H9 (cell line): ENCODE measurements at regions not wholly inside any gene's neighbourhood (a gene's known extent, or its start where the extent isn't known, plus 50 kb on each side); places are given as distances from the start of the nearest gene placed in this dataset.

ENCODE experiments used
- DNase-seq: peaks from one replicate; pipeline ENCODE4 v3.0.0-alpha.2; 2017
- H2AFZ ChIP-seq: one replicate; pipeline ENCODE4 v1.6.1; 2013; ENCODE audit warnings: mild to moderate bottlenecking, low read length, control low read depth, moderate library complexity
- H2AK5ac ChIP-seq: 2 replicates; pipeline ENCODE4 v1.6.1; 2013; ENCODE audit warnings: low read length, control low read depth, mixed read lengths; ENCODE audit not compliant: insufficient read length
- H2BK120ac ChIP-seq: one replicate; pipeline ENCODE4 v1.6.1; 2013; ENCODE audit warnings: low read depth, mild to moderate bottlenecking, low read length, control low read depth, inconsistent platforms; ENCODE audit not compliant: poor library complexity, severe bottlenecking
- H2BK12ac ChIP-seq: 2 replicates; pipeline ENCODE4 v1.6.1; 2013; ENCODE audit warnings: low read length, control low read depth, mixed read lengths, low read depth; ENCODE audit not compliant: insufficient read length
- H2BK15ac ChIP-seq: 2 replicates; pipeline ENCODE4 v1.6.1; 2013; ENCODE audit warnings: low read depth, low read length, control low read depth
- H2BK20ac ChIP-seq: one replicate; pipeline ENCODE4 v1.6.1; 2013; ENCODE audit warnings: low read depth, mild to moderate bottlenecking, low read length, control low read depth, inconsistent platforms; ENCODE audit not compliant: poor library complexity, severe bottlenecking
- H2BK5ac ChIP-seq: 2 replicates; pipeline ENCODE4 v1.6.1; 2013; ENCODE audit warnings: low read length, control low read depth, mixed read lengths; ENCODE audit not compliant: insufficient read length
- H3K14ac ChIP-seq: 2 replicates; pipeline ENCODE4 v1.6.1; 2013; ENCODE audit warnings: low read length, control low read depth; ENCODE audit not compliant: insufficient read depth
- H3K18ac ChIP-seq: 2 replicates; pipeline ENCODE4 v1.6.1; 2013; ENCODE audit warnings: low read depth, mild to moderate bottlenecking, mixed read lengths, low read length, control low read depth; ENCODE audit not compliant: insufficient read length
- H3K23ac ChIP-seq: 2 replicates; pipeline ENCODE4 v1.6.1; 2013; ENCODE audit warnings: low read length, control low read depth, mixed read lengths, low read depth; ENCODE audit not compliant: insufficient read length
- H3K23me2 ChIP-seq: 2 replicates; pipeline ENCODE4 v1.6.1; 2013; ENCODE audit warnings: low read depth, mild to moderate bottlenecking, mixed read lengths, low read length, control low read depth; ENCODE audit not compliant: insufficient read length, poor library complexity, severe bottlenecking
- H3K27ac ChIP-seq: 2 replicates; pipeline ENCODE4 v1.5.1; 2013; ENCODE audit warnings: low read length, control low read depth, mixed read lengths, low read depth; ENCODE audit not compliant: insufficient read length
- H3K27me3 ChIP-seq: 2 replicates; pipeline ENCODE4 v1.6.1; 2013; ENCODE audit warnings: low read length, control low read depth, inconsistent platforms; ENCODE audit not compliant: insufficient read depth
- H3K4ac ChIP-seq: 2 replicates; pipeline ENCODE4 v1.6.1; 2013; ENCODE audit warnings: low read depth, mild to moderate bottlenecking, control low read depth, inconsistent platforms, low read length, moderate library complexity
- H3K4me1 ChIP-seq: 2 replicates; pipeline ENCODE4 v1.6.1; 2013; ENCODE audit warnings: low read length, control low read depth, inconsistent platforms; ENCODE audit not compliant: insufficient read depth
- H3K4me2 ChIP-seq: 2 replicates; pipeline ENCODE4 v1.6.1; 2013; ENCODE audit warnings: low read length, control low read depth, mixed read lengths; ENCODE audit not compliant: insufficient read length, insufficient read depth
- H3K56ac ChIP-seq: 2 replicates; pipeline ENCODE4 v1.6.1; 2013; ENCODE audit warnings: low read depth, mild to moderate bottlenecking, mixed read lengths, low read length, control low read depth; ENCODE audit not compliant: insufficient read length
- H3K79me1 ChIP-seq: 2 replicates; pipeline ENCODE4 v1.6.1; 2013; ENCODE audit warnings: low read depth, mild to moderate bottlenecking, moderate library complexity, low read length, control low read depth, inconsistent platforms; ENCODE audit not compliant: insufficient read depth, poor library complexity, severe bottlenecking
- H3K79me2 ChIP-seq: 2 replicates; pipeline ENCODE4 v1.6.1; 2013; ENCODE audit warnings: low read length, control low read depth, inconsistent platforms; ENCODE audit not compliant: insufficient read depth
- H3K9ac ChIP-seq: 2 replicates; pipeline ENCODE4 v1.6.1; 2013; ENCODE audit warnings: low read length, control low read depth, mixed read lengths; ENCODE audit not compliant: insufficient read length; ENCODE audit errors: extremely low read depth
- H3K9me3 ChIP-seq: one replicate; pipeline ENCODE4 v1.6.1; 2013; ENCODE audit warnings: low read depth, low read length, inconsistent platforms; ENCODE audit not compliant: control insufficient read depth
- H3T11ph ChIP-seq: one replicate; pipeline ENCODE4 v1.6.1; 2013; ENCODE audit warnings: mild to moderate bottlenecking, low read length, control low read depth, inconsistent platforms
- H4K20me1 ChIP-seq: one replicate; pipeline ENCODE4 v1.6.1; 2013; ENCODE audit not compliant: control insufficient read depth, insufficient read length, insufficient read depth
- H4K5ac ChIP-seq: 2 replicates; pipeline ENCODE4 v1.6.1; 2013; ENCODE audit warnings: low read depth, mild to moderate bottlenecking, mixed read lengths, low read length, control low read depth; ENCODE audit not compliant: insufficient read length
- H4K8ac ChIP-seq: replicated peaks from 2 replicates; pipeline ENCODE4 v1.6.1; 2013; ENCODE audit warnings: low read length, control low read depth, mixed read lengths, low read depth; ENCODE audit not compliant: insufficient read length
- H4K91ac ChIP-seq: 2 replicates; pipeline ENCODE4 v1.6.1; 2013; ENCODE audit warnings: low read depth, mild to moderate bottlenecking, moderate library complexity, mixed read lengths, low read length, control low read depth; ENCODE audit not compliant: insufficient read length
- H3K27ac Mint-ChIP-seq, 3 experiments: 2 replicates in 2 of 3; 3 replicates in 1 of 3; pipeline ENCODE4 v1.8.0; 2020 to 2021; ENCODE audit warnings: mixed read lengths in 3 of 3, mild to moderate bottlenecking in 1 of 3, moderate library complexity in 1 of 3
- H3K27me3 Mint-ChIP-seq: 2 replicates; pipeline ENCODE4 v1.8.0; 2021; ENCODE audit warnings: low read depth, mild to moderate bottlenecking, moderate library complexity, mixed read lengths
- H3K36me3 Mint-ChIP-seq, 3 experiments: 2 replicates in 2 of 3; 3 replicates in 1 of 3; pipeline ENCODE4 v1.8.0; 2020 to 2021; ENCODE audit warnings: low read depth in 3 of 3, mixed read lengths in 3 of 3; ENCODE audit not compliant: insufficient read depth in 1 of 3
- H3K4me1 Mint-ChIP-seq, 2 experiments: 2 replicates each; pipeline ENCODE4 v1.8.0; 2020; ENCODE audit warnings: mixed read lengths in 2 of 2
- H3K4me3 Mint-ChIP-seq, 2 experiments: 2 replicates in 1 of 2; 3 replicates in 1 of 2; pipeline ENCODE4 v1.8.0; 2020 to 2021; ENCODE audit warnings: mild to moderate bottlenecking in 2 of 2, mixed read lengths in 2 of 2, moderate library complexity in 1 of 2
- H3K9me3 Mint-ChIP-seq, 2 experiments: 2 replicates in 1 of 2; 3 replicates in 1 of 2; pipeline ENCODE4 v1.8.0; 2020; ENCODE audit warnings: mild to moderate bottlenecking in 2 of 2, mixed read lengths in 2 of 2, moderate library complexity in 1 of 2
- WGBS: extraction: QIAGEN DNeasy Blood & Tissue Kit; methylation state at CpG from one replicate; pipeline ENCODE4 v1.1.7; 2013; ENCODE audit warnings: missing lambda C conversion rate, low lambda C conversion rate, mixed read lengths; ENCODE audit not compliant: insufficient read length; ENCODE audit errors: extremely low coverage; 5-methylcytosine and 5-hydroxymethylcytosine counted together
- TF ChIP-seq, protein P1 (sequence below): fragments of 200-600 bp; sonication (generic); conservative IDR thresholded peaks from 3 replicates; pipeline ENCODE4 v1.8.0; 2021; ENCODE audit warnings: antibody characterized with exemption, mild to moderate bottlenecking

- H3K4me1 ChIP-seq, result no peaks in the 10 kb centered on the region
- no peak overlapping the region for H3K4me2 ChIP-seq
- H2BK20ac ChIP-seq, result no peak overlapping the region
- H2BK15ac ChIP-seq, result no peak overlapping the region
- H3K23ac ChIP-seq, result no peak overlapping the region
- no peak overlapping the region for H3K14ac ChIP-seq
- no peaks in the 10 kb centered on the region for H4K20me1 ChIP-seq
- no peak overlapping the region for H3K4ac ChIP-seq
- no peak for DNase-seq
- no peak overlapping the region for H3K27ac Mint-ChIP-seq
- H3K56ac ChIP-seq, result no peak overlapping the region
- no peak overlapping the region for H4K5ac ChIP-seq
- no peak overlapping the region for H3T11ph ChIP-seq
- H3K27ac ChIP-seq, result no peak overlapping the region
- H2AK5ac ChIP-seq, result no peak overlapping the region
- H2BK12ac ChIP-seq, result no peak overlapping the region
- H3K4me3 Mint-ChIP-seq, result no peak overlapping the region
- no peak overlapping the region for H4K8ac ChIP-seq
- peaks cover 0 to 3% of the 10 kb centered on the region in 2 experiments; a peak in 3 of 4 replicates for H3K4me1 Mint-ChIP-seq
- H3K18ac ChIP-seq, result no peak overlapping the region
- H2BK5ac ChIP-seq, result no peak overlapping the region
- no CpG with 5 or more reads among the region's 1 CpG for WGBS
- H3K79me1 ChIP-seq, result no peaks in the 10 kb centered on the region
- H3K9me3 ChIP-seq, result no peaks in the 10 kb centered on the region
- no peaks in the 10 kb centered on the region for H3K36me3 Mint-ChIP-seq
- no peaks in the 10 kb centered on the region for H3K23me2 ChIP-seq
- H2BK120ac ChIP-seq, result no peak overlapping the region
- H3K27me3 Mint-ChIP-seq, result no peaks in the 10 kb centered on the region
- TF ChIP-seq, protein P1, sequence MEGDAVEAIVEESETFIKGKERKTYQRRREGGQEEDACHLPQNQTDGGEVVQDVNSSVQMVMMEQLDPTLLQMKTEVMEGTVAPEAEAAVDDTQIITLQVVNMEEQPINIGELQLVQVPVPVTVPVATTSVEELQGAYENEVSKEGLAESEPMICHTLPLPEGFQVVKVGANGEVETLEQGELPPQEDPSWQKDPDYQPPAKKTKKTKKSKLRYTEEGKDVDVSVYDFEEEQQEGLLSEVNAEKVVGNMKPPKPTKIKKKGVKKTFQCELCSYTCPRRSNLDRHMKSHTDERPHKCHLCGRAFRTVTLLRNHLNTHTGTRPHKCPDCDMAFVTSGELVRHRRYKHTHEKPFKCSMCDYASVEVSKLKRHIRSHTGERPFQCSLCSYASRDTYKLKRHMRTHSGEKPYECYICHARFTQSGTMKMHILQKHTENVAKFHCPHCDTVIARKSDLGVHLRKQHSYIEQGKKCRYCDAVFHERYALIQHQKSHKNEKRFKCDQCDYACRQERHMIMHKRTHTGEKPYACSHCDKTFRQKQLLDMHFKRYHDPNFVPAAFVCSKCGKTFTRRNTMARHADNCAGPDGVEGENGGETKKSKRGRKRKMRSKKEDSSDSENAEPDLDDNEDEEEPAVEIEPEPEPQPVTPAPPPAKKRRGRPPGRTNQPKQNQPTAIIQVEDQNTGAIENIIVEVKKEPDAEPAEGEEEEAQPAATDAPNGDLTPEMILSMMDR, result no peak
- no peaks in the 10 kb centered on the region for H3K27me3 ChIP-seq
- no peak overlapping the region for H4K91ac ChIP-seq
- H3K9ac ChIP-seq, result no peak overlapping the region
- no peak overlapping the region for H2AFZ ChIP-seq
- no peaks in the 10 kb centered on the region for H3K79me2 ChIP-seq
- no peaks in the 10 kb centered on the region; a peak in 1 of 5 replicates for H3K9me3 Mint-ChIP-seq
Measured at GRCh38 chr4:180940680-180941079, 1302.5 kb upstream of the TENM3 start.
